ENCODE measurements at regions not wholly inside any gene's neighbourhood (a gene's known extent, or its start where the extent isn't known, plus 50 kb on each side); places are given as distances from the start of the nearest gene placed in this dataset.

DNA sequence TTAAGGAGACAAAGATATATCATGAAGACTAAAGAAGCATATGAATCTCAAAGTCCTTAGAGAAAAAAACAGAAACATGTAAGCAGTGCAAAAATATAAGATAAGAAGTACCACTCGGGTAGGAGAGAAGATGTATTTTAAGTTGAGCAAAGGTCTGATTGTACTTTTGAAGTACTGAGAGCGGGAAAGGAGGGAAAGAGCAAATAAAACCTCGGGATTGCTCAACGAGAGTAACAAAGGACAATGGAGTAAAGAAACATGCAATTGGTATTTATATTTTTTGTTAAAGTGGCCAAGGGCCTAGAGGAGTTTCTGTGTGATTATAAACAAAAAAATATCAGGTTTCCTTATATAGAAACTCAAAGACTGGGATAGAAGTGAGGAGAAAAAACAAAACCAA is 251.9 kb downstream of the LNPK start:
- TF ChIP-seq, protein P1, sequence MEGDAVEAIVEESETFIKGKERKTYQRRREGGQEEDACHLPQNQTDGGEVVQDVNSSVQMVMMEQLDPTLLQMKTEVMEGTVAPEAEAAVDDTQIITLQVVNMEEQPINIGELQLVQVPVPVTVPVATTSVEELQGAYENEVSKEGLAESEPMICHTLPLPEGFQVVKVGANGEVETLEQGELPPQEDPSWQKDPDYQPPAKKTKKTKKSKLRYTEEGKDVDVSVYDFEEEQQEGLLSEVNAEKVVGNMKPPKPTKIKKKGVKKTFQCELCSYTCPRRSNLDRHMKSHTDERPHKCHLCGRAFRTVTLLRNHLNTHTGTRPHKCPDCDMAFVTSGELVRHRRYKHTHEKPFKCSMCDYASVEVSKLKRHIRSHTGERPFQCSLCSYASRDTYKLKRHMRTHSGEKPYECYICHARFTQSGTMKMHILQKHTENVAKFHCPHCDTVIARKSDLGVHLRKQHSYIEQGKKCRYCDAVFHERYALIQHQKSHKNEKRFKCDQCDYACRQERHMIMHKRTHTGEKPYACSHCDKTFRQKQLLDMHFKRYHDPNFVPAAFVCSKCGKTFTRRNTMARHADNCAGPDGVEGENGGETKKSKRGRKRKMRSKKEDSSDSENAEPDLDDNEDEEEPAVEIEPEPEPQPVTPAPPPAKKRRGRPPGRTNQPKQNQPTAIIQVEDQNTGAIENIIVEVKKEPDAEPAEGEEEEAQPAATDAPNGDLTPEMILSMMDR (IDR thresholded peaks at IDR 0.05): no peak
- no peak for TF ChIP-seq POLR2A (IDR thresholded peaks at IDR 0.05)
- no peak for DNase-seq
- 70 to 74% (median 71%) methylated on average over 4 of the region's 4 CpGs for WGBS, 4 donors
- Histone ChIP-seq H3K9me3 (replicated peaks in 1 of 3) (no peaks in the 10 kb centered on the region), H3K36me3 (replicated peaks in 1 of 2) (no peaks in the 10 kb centered on the region), H3K27ac (no peak overlapping the region), H3K27me3 (no peaks in the 10 kb centered on the region), H3K4me1 (replicated peaks in 1 of 2) (no peaks in the 10 kb centered on the region), H3K4me3 (no peak overlapping the region)
- intact Hi-C loops (cut with DNase I): no loop called here

DNA sequence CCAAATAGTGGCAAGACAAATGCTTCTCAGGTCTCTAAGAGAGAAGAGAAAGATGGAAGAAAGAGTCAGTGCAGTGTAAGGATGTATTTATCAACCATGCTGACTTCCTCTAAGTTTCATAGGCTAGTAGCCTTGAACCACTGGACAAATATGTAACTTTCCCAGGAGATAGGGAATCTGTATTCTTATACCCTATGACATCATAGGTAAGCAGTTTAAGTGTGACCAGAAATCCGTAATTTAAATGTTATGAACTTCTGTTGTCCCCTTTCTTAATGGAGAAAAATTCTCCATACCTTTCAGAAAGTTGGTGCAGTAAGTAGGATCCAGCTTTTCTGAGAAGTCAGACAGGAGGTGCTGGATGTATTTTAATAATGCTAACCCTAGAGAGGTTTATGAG is 256.2 kb downstream of the LNPK start:
- Histone ChIP-seq H3K9me3 (replicated peaks in 1 of 3) (no peaks in the 10 kb centered on the region), H3K27me3 (no peaks in the 10 kb centered on the region), H3K27ac (no peak overlapping the region), H3K4me3 (no peak overlapping the region), H3K4me1 (replicated peaks in 1 of 2) (no peaks in the 10 kb centered on the region), H3K36me3 (replicated peaks in 1 of 2) (no peaks in the 10 kb centered on the region)
- intact Hi-C loops (cut with DNase I): no loop called here
- TF ChIP-seq, protein P1 (IDR thresholded peaks at IDR 0.05): no peak
- TF ChIP-seq POLR2A (IDR thresholded peaks at IDR 0.05): no peak
- DNase-seq: no peak
- 0 to 42% (median 19%) methylated on average over 1 of the region's 1 CpG for WGBS, 4 donors

DNA sequence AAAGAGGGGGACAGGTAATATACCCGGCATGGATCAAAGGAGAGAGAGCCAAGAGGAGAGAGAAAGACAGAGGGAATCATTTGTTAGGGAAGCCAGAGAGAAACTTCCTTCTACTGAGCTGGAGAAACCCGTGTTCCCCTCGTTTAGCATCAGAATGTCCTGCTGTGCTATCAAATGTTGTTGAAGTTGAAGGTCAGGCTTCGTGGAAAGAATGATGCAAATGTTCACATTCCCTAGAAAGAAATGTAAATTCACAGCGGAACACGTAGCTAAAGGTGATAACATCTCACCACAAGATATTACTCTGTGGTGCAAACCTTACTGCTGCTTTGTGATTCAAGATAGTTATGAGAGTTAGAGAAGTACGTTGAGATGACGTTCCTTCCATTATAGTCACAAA is 258.1 kb downstream of the LNPK start:
- Histone ChIP-seq H3K36me3 (replicated peaks in 1 of 2) (no peaks in the 10 kb centered on the region), H3K27ac (no peak overlapping the region), H3K4me1 (replicated peaks in 1 of 2) (no peaks in the 10 kb centered on the region), H3K4me3 (no peak overlapping the region), H3K27me3 (no peaks in the 10 kb centered on the region), H3K9me3 (replicated peaks in 1 of 3) (no peaks in the 10 kb centered on the region)
- 38 to 49% (median 40%) methylated on average over 8 of the region's 8 CpGs for WGBS, 4 donors
- no peak for DNase-seq
- intact Hi-C loops (cut with DNase I): no loop called here
- TF ChIP-seq POLR2A (IDR thresholded peaks at IDR 0.05): no peak
- TF ChIP-seq, protein P1 (IDR thresholded peaks at IDR 0.05): no peak

DNA sequence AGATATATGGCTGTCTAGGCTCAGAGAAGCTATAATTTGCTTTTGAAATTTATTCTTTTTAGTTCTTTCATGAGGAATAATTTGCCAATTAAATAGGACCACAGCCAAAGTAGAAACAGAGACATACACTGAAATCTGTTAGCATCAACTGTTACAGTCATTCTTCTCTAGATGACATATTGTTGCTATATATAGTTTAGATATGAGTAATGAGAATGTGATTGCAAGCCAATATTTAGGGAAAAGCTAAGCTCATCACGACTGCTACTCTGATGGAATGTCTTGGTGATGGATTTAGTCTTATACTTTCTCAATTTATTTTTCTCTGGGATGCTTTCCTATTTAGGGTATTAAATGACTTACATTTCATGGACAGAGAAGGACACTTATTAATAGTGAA is 259.1 kb downstream of the LNPK start:
- no peaks in the 10 kb centered on the region for H3K36me3 ChIP-seq (replicated peaks in 1 of 2)
- H3K4me1 ChIP-seq (replicated peaks in 1 of 2): no peaks in the 10 kb centered on the region
- H3K27me3 ChIP-seq: no peaks in the 10 kb centered on the region
- no peak for DNase-seq
- TF ChIP-seq, protein P1 (IDR thresholded peaks at IDR 0.05): no peak
- no peak for TF ChIP-seq POLR2A (IDR thresholded peaks at IDR 0.05)
- no peaks in the 10 kb centered on the region for H3K9me3 ChIP-seq (replicated peaks in 1 of 3)
- intact Hi-C loops (cut with DNase I): no loop called here
- no peak overlapping the region for H3K4me3 ChIP-seq
- H3K27ac ChIP-seq: no peak overlapping the region
- 28 to 47% (median 41%) methylated on average over 1 of the region's 1 CpG for WGBS, 4 donors
